ENCODE measurements at regions not wholly inside any gene's neighbourhood (a gene's known extent, or its start where the extent isn't known, plus 50 kb on each side); places are given as distances from the start of the nearest gene placed in this dataset.
A peak's percentile ranks its signal among the peaks of the same experiment; 100 is the strongest.

DNA sequence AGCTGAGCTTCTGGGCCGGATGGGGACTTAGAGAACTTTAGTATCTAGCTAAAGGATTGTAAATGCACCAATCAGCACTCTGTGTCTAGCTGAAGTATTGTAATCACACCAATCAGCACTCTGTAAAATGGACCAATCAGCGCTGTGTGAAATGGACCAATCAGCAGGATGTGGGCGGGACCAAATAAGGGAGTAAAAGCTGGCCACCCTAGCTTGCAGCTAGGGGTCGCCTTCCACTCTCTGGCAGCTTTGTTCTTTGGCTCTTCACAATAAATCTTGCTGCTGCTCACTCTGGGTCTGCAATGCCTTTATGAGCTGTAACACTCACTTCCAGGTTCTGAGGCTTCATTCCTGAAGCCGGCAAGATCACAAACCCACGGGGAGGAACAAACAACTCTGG is 354.0 kb downstream of the PRR16 start:
- H3K27me3 ChIP-seq (ENCODE audit: insufficient read depth) = no peaks in the 10 kb centered on the region
- no peak overlapping the region for H3K9ac ChIP-seq
- WGBS (ENCODE audit: low lambda C conversion rate) = 80% methylated on average over 6 of the region's 6 CpGs
- no peak for TF ChIP-seq FOXM1 (IDR thresholded peaks at IDR 0.05; ENCODE audit: low read depth)
- TF ChIP-seq, protein P1, sequence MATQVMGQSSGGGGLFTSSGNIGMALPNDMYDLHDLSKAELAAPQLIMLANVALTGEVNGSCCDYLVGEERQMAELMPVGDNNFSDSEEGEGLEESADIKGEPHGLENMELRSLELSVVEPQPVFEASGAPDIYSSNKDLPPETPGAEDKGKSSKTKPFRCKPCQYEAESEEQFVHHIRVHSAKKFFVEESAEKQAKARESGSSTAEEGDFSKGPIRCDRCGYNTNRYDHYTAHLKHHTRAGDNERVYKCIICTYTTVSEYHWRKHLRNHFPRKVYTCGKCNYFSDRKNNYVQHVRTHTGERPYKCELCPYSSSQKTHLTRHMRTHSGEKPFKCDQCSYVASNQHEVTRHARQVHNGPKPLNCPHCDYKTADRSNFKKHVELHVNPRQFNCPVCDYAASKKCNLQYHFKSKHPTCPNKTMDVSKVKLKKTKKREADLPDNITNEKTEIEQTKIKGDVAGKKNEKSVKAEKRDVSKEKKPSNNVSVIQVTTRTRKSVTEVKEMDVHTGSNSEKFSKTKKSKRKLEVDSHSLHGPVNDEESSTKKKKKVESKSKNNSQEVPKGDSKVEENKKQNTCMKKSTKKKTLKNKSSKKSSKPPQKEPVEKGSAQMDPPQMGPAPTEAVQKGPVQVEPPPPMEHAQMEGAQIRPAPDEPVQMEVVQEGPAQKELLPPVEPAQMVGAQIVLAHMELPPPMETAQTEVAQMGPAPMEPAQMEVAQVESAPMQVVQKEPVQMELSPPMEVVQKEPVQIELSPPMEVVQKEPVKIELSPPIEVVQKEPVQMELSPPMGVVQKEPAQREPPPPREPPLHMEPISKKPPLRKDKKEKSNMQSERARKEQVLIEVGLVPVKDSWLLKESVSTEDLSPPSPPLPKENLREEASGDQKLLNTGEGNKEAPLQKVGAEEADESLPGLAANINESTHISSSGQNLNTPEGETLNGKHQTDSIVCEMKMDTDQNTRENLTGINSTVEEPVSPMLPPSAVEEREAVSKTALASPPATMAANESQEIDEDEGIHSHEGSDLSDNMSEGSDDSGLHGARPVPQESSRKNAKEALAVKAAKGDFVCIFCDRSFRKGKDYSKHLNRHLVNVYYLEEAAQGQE (IDR thresholded peaks at IDR 0.05; ENCODE audit: low read depth, low read length) = no peak
- no peak for TF ChIP-seq FOXJ3 (CRISPR knock-in tag; IDR thresholded peaks at IDR 0.05)
- no peak for TF ChIP-seq NFIC (IDR thresholded peaks at IDR 0.05; ENCODE audit: borderline replicate concordance)
- TF ChIP-seq, protein P2, sequence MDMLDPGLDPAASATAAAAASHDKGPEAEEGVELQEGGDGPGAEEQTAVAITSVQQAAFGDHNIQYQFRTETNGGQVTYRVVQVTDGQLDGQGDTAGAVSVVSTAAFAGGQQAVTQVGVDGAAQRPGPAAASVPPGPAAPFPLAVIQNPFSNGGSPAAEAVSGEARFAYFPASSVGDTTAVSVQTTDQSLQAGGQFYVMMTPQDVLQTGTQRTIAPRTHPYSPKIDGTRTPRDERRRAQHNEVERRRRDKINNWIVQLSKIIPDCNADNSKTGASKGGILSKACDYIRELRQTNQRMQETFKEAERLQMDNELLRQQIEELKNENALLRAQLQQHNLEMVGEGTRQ (IDR thresholded peaks at IDR 0.05; ENCODE audit: borderline replicate concordance, low read depth, low read length) = no peak
- no peak for TF ChIP-seq NRF1 (IDR thresholded peaks at IDR 0.05; ENCODE audit: low read depth, low read length)
- TF ChIP-seq, protein P3, sequence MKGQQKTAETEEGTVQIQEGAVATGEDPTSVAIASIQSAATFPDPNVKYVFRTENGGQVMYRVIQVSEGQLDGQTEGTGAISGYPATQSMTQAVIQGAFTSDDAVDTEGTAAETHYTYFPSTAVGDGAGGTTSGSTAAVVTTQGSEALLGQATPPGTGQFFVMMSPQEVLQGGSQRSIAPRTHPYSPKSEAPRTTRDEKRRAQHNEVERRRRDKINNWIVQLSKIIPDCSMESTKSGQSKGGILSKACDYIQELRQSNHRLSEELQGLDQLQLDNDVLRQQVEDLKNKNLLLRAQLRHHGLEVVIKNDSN (IDR thresholded peaks at IDR 0.05; ENCODE audit: borderline replicate concordance, low read depth) = no peak
- no peak for TF ChIP-seq TCF12 (IDR thresholded peaks at IDR 0.05)
- TF ChIP-seq GATA2 (CRISPR knock-in tag; IDR thresholded peaks at IDR 0.05) = no peak
- TF ChIP-seq TAF1 (IDR thresholded peaks at IDR 0.05; ENCODE audit: borderline replicate concordance, low read depth, low read length) = no peak
- TF ChIP-seq GABPA (IDR thresholded peaks at IDR 0.05; ENCODE audit: low read depth) = no peak
- ChIA-PET POLR2A (no interaction called here), CTCF (interaction anchor here (1.6 kb wide), 1 partner anchor 1132 kb away, joined by 8 read pairs; no protein-coding TSS in a partner anchor)
- peaks cover 10% of the 10 kb centered on the region for H3K9me3 ChIP-seq
- DNase-seq = no peak
- H3K79me2 ChIP-seq (ENCODE audit: insufficient read depth) = no peaks in the 10 kb centered on the region
- no peak overlapping the region for H2AFZ ChIP-seq (ENCODE audit: low read depth)
- no peaks in the 10 kb centered on the region for H3F3A ChIP-seq (replicated peaks; ENCODE audit: insufficient read depth)
- no peaks in the 10 kb centered on the region for H3K4me1 ChIP-seq (ENCODE audit: control insufficient read depth in 1 of 2, insufficient read depth in 2 of 2, low read depth in 1 of 2, low read length in 1 of 2)
- H3K4me3 ChIP-seq (ENCODE audit: low read depth in 2 of 2, low read length in 1 of 2) = no peak overlapping the region
- no peaks in the 10 kb centered on the region for H3K36me3 ChIP-seq (replicated peaks in 1 of 2; ENCODE audit: control insufficient read depth in 1 of 2, insufficient read depth in 2 of 2, low read length in 1 of 2)
- H4K20me1 ChIP-seq (ENCODE audit: insufficient read depth) = no peaks in the 10 kb centered on the region
- H3K9me2 ChIP-seq = no peaks in the 10 kb centered on the region
- no peak overlapping the region for H3K4me2 ChIP-seq
- H3K27ac ChIP-seq (ENCODE audit: low read depth in 2 of 2, low read length in 1 of 2) = no peak overlapping the region

DNA sequence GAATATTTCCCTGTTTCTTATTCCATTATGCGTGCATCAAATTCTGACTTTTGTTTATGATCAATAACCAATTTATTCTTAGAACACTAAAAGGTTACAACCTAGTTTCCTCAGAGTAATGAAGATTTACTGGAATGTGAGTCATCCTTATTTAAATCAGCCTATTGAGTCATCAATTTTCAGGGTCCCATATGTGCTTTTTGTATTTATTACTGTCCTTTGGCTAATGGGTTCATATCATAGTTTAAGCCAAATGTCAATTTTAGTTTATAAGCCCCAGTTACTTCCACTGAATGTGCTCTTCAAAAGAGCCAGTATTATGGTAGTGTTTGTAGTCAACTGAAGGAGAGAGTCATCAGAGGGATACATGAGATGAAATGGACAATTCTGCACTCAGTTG is 359.2 kb downstream of the PRR16 start:
- no peak overlapping the region for H3K9ac ChIP-seq
- H2AFZ ChIP-seq (ENCODE audit: low read depth) = peak overlapping the region; percentile 45; the same call in 1 of the 2 replicates
- ChIA-PET CTCF (no interaction called here), POLR2A (no interaction called here)
- H3F3A ChIP-seq (replicated peaks; ENCODE audit: insufficient read depth) = no peaks in the 10 kb centered on the region
- H4K20me1 ChIP-seq (ENCODE audit: insufficient read depth) = no peaks in the 10 kb centered on the region
- H3K79me2 ChIP-seq (ENCODE audit: insufficient read depth) = no peaks in the 10 kb centered on the region
- no peak overlapping the region for H3K4me3 ChIP-seq (ENCODE audit: low read depth in 2 of 2, low read length in 1 of 2)
- no peak overlapping the region for H3K4me2 ChIP-seq
- WGBS (ENCODE audit: low lambda C conversion rate) = 78% methylated on average over 1 of the region's 1 CpG
- no peaks in the 10 kb centered on the region for H3K4me1 ChIP-seq (ENCODE audit: control insufficient read depth in 1 of 2, insufficient read depth in 2 of 2, low read depth in 1 of 2, low read length in 1 of 2)
- H3K9me3 ChIP-seq = no peaks in the 10 kb centered on the region
- H3K9me2 ChIP-seq = no peaks in the 10 kb centered on the region
- no peaks in the 10 kb centered on the region for H3K36me3 ChIP-seq (replicated peaks in 1 of 2; ENCODE audit: control insufficient read depth in 1 of 2, insufficient read depth in 2 of 2, low read length in 1 of 2)
- H3K27me3 ChIP-seq (ENCODE audit: insufficient read depth) = no peaks in the 10 kb centered on the region
- DNase-seq = no peak
- TF ChIP-seq RXRA (IDR thresholded peaks at IDR 0.05; ENCODE audit: borderline replicate concordance, low read depth) (no peak), TAF1 (IDR thresholded peaks at IDR 0.05; ENCODE audit: borderline replicate concordance, low read depth, low read length) (no peak), NFIC (IDR thresholded peaks at IDR 0.05; ENCODE audit: borderline replicate concordance) (no peak), ELF1 (IDR thresholded peaks at IDR 0.05) (no peak), MEF2A (IDR thresholded peaks at IDR 0.05; ENCODE audit: borderline replicate concordance, low read depth) (no peak), EP300 (IDR thresholded peaks at IDR 0.05; ENCODE audit: borderline replicate concordance in 1 of 2, low read depth in 1 of 2, low read length in 1 of 2) (no peak), RAD21 (IDR thresholded peaks at IDR 0.05; ENCODE audit: low read length) (no peak), FOSL2 (IDR thresholded peaks at IDR 0.05; ENCODE audit: borderline replicate concordance, low read depth) (peak; percentile 25; the same call in 1 of the 2 replicates), GATA2 (CRISPR knock-in tag; IDR thresholded peaks at IDR 0.05) (no peak), RCOR1 (IDR thresholded peaks at IDR 0.05; ENCODE audit: low read length) (no peak), JUND (IDR thresholded peaks at IDR 0.05) (peak; percentile 46)
- TF ChIP-seq, protein P4, sequence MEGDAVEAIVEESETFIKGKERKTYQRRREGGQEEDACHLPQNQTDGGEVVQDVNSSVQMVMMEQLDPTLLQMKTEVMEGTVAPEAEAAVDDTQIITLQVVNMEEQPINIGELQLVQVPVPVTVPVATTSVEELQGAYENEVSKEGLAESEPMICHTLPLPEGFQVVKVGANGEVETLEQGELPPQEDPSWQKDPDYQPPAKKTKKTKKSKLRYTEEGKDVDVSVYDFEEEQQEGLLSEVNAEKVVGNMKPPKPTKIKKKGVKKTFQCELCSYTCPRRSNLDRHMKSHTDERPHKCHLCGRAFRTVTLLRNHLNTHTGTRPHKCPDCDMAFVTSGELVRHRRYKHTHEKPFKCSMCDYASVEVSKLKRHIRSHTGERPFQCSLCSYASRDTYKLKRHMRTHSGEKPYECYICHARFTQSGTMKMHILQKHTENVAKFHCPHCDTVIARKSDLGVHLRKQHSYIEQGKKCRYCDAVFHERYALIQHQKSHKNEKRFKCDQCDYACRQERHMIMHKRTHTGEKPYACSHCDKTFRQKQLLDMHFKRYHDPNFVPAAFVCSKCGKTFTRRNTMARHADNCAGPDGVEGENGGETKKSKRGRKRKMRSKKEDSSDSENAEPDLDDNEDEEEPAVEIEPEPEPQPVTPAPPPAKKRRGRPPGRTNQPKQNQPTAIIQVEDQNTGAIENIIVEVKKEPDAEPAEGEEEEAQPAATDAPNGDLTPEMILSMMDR (IDR thresholded peaks at IDR 0.05) = no peak
- TF ChIP-seq, protein P2 (IDR thresholded peaks at IDR 0.05; ENCODE audit: borderline replicate concordance, low read depth, low read length) = no peak
- H3K27ac ChIP-seq (ENCODE audit: low read depth in 2 of 2, low read length in 1 of 2) = no peak overlapping the region

Measured in SK-N-SH (cell line).